ENCODE measurements at regions not wholly inside any gene's neighbourhood (a gene's known extent, or its start where the extent isn't known, plus 50 kb on each side); places are given as distances from the start of the nearest gene placed in this dataset.

DNA sequence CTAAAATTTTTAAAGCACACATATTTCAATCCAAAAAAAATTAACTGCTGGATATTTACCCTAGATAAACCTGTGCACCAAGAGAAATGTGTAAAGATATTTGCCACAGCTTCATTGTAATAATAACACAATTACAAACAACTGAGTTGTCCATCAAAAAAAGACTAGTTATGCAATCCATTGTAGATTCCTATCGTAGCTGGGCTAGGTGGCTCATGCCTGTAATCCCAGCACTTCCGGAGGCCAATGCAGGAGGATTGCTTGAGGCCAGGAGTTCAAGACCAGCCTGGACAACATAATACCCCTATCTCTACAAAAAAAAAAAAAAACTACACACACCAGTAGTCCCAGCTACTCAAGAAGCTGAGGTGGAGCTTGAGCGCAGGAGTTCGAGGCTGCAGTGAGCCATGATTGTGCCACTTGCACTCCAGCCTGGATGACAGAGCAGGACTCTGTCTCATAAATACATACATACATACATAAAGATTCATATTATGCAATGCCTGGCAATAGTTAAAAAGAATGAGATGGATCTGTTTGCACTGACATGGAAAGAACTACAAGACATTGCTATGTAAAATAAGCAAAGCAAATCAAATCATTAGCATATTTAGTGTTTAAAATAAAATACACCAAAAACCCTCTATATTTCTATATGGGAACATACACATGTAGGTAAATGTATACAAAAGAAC, 56.5 kb upstream of the CCDC28A start:
- DNase-seq = no peak

DNA sequence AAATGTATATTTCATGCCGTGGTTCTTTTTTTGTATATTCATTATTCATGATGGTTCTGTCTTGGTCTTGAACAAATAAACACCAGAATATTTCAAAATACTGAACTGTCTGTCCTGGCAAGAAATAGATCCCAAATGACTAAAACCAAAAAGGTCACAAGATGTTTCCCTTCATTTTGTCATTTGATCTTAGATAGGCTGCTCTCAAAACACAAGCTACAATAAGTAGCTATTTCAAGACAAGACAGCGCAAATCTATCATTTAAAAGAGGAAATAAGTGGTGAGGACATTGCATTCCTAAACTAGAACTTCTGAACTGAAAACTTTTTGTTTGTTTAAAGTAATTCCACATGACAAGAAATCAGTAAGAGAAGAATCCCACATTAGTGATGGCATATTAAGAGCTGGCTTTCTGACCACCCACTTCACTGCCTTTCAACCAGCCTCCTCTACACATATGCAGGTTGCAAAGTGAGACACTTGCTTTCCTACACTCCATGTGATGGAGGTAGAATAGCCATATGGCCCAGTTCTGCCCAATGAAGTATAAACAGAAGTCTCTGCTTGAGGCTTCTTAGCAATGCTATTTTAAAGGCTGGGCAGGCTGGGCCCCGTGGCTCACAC, 54.4 kb upstream of the CCDC28A start:
- DNase-seq = peak; percentile 4

DNA sequence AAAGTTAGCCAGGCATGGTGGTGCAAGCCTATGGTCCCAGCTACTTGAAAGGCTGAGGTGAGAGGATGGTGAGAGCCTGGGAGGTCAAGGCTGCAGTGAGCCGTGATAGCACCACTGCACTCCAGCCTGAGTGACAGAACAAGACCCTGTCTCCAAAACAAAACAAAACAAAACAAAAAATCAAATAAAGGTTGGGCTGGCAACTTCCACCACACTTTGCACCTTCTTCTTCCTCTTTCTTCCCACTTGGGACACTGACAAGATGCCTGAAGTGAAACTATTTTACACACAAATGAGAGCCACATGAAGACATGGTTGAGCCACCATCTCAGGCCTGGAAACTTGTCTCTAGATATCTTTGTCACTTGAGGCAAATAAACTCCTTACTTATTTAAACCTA, 53.8 kb upstream of the CCDC28A start:
- no peak for DNase-seq

DNA sequence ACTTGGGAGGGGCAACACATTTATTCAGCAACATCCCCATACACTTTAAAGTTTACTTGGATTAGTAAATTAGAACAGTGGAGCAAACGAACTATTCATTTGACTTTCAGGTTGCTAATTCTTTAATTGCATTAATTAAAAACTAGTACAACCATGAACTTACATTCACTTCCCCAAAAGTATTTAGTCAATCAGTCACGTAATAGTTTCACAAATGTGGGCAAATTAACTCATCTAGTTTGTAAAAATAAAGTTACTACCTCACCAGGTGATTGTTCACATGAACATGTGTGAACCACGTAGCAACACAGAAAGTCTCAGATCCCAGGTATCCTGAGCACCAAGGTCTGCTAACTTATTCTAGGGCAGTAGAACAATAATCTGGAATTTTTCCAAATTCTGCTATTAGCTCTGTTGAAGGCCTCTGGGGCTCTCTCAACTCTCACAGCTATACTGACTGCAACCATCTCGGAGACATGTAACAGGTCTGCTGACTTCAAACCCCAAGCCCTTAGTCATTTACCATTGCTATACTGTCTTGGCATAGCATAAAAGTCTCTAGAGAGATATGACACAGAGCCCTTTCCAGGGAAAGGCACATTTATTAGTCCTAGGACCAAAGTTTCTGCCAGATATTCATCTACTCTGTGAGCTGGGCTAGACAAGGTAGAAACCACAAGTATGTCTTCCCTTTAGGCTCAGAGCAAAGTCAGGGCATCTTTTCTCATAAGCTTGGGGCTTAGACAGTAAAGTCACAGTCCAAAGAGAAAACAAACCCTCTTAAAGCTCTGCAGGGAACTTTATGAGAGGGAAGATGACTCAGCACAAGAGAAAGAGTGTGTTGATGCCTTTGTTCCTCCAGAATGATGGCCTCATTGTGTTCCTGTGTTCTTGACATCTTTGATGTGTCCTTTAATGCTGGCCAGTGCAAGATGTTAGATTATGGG, 50.9 kb upstream of the CCDC28A start:
- DNase-seq = peak; percentile 75

Data from fibroblast of skin of right quadriceps (primary cell).